ENCODE measurements at regions not wholly inside any gene's neighbourhood (a gene's known extent, or its start where the extent isn't known, plus 50 kb on each side); places are given as distances from the start of the nearest gene placed in this dataset.
"Not testable (repeated sequence)": the region's sequence is repeated elsewhere in the genome, so short reads cannot be mapped to it uniquely, and the experiment has no call there.

DNA sequence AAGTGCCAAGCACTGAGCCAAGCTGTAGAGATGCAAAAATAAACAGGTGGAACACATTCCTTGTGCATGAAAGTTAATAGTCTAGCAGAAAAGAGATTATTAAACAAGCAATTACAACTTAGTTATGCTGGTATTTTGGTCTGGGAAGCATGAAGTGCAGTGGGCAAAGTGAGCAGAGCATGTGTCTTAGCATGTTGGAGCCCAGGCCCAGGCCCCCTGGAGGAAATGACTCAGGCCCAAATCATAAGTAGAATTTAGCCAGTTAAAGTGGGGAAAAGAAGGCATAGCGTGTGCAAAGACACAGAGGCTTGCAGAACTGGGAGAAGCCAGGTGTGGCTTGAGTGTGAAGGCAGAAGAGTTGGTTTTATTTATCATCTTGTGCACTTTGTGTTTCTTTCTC is 163.8 kb upstream of the ATP11B start:
- DNase-seq (ENCODE audit: low read depth) = no peak

DNA sequence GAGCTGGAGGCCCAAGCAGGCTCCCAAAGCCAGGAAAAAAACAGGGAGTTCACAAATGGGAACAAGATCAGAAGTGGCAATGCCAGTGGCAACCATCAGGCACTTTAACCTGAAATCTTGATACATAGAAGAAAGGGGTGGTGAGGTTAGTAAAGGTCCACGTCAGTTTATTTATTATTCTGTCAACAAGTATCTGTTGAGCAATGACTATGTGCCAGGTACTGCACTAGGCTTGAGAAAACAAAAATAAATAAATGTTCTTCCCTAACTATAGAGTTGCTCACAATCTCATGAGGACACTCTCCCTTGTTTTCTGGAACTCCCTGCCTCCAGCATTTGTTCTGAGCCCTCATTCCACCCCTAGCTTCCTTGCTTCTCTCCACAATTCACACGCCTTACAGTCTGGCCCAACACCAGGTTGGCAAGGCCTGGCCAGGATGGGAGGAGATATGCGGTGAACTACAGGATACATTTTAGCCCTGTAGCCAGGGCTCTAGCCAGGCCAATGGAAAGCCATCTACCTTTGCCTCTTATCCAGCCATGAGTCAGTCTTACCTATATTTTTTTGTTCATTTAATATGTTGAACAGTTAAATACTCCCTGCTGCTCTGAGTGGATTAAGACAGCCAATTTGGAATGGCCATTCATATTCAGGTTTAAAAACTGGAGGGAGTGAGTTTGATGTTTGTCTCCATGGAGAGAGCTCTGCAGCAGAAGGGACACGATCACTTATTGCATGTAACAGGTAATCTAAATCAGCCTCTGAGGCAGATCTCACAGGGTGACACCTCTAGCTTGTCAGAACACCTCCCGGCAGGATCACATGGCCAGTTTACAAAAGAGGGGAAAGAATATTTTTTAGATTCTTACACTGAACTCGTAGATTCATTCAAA is 161.9 kb upstream of the ATP11B start:
- no peak for DNase-seq (ENCODE audit: low read depth)

DNA sequence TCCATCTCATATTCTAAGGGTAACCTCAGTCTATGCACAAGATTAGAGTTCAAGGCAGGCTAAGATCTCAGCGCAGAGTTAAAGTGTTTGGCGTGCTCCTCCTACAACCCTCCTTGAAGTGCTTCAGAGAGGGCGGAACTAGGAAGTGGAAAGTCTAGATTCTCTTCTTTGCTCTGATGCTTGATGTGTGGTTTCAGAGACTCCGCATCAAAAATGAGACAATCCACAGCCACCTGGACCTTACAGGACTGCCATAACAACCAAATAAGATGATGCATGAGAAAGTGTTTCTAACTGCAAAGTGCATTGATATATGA is 161.3 kb upstream of the ATP11B start:
- no peak for DNase-seq (ENCODE audit: low read depth)

DNA sequence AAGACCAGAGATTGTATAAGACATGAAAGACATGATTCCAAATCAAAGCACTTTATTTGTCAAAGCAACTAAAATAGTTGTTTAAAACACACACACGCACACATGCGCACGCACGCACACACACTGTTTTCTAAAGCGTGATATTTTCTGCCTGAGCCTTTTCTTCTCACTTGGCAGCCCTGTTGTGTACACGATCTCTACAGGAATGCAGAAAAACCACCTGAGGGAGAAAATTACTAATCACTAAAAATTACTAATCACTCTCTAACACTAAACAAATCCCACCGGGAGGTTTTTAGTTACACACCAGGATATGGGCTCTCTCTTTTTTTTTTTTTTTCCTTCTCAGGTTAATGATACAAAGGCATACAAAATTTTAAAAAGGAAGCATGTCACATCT is 160.1 kb upstream of the ATP11B start:
- DNase-seq (ENCODE audit: low read depth) = no peak

DNA sequence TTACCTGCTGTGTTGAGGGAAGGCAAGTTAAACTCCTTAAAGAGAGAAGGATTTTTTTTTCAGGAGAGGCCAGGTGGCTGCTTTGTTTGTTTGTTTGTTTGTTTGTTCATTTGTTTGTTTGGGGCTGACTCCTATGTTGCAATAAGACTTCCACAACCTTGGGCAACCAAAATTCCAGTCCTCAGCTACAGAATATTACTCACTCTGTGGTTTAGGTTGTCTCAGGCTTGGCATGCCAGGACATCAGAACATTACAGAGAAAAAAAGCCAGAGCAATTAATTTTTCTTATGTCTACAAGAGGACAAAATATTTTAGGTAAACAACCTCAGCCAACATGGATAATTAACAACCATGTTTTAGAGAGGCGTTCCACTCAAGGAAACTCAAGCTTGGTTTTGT is 156.7 kb upstream of the ATP11B start:
- DNase-seq (ENCODE audit: low read depth) = no peak

DNA sequence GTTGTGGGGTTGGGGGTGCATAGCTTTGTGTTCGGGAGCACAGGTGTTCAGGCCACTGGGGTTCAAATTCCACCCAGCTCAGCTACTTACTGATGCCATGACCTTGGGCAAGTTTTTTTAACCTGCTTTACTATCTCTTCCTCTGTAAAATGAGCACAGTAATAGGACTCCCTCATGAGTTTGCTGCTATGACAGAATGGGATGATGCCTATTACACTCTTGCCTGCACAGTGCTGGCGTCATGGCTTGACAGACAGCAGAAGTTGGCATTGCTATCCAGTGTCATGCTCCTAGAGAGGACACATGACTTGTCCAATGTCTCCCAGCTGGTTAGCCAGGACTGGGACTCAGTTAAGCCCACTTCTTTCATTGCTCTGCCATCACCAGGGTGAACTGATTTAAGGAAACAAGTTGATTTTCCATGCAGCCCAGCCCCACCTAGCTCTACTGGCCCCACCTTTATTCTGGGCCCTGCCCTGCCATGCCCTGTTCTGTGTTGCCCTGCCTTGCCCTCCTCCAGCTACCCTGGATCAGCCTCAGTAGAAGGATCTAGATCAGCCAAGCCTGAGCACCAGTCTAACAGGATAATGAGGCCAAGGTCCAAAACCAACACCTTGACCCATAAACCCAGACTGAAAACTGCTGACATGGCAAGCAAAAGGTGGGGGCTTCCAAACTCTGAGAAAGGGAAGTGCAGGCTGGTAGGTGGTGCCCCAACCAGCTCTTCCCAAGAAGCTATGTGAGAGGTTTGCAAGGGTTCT is 155.8 kb upstream of the ATP11B start:
- no peak for DNase-seq (ENCODE audit: low read depth)

DNA sequence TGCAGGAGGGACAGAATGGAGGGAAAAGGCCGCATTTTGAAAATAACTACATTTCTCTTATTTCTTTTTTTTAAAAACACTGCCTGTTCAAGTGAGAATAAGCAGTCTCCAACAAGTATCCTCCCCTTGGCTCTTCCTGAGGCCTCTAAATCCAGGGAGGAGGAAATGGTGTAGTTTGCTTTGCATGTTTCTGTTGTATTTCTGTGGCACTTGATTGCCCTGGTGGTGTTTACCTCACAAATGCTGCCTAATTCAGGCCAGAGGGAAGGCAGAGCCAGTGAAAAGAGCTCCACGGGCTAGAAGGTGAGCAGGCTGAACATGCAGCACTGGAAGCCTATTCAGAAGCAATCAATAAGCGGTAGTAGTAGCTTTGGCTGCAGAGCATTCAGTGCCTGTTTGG is 149.3 kb upstream of the ATP11B start:
- DNase-seq (ENCODE audit: low read depth) = no peak

DNA sequence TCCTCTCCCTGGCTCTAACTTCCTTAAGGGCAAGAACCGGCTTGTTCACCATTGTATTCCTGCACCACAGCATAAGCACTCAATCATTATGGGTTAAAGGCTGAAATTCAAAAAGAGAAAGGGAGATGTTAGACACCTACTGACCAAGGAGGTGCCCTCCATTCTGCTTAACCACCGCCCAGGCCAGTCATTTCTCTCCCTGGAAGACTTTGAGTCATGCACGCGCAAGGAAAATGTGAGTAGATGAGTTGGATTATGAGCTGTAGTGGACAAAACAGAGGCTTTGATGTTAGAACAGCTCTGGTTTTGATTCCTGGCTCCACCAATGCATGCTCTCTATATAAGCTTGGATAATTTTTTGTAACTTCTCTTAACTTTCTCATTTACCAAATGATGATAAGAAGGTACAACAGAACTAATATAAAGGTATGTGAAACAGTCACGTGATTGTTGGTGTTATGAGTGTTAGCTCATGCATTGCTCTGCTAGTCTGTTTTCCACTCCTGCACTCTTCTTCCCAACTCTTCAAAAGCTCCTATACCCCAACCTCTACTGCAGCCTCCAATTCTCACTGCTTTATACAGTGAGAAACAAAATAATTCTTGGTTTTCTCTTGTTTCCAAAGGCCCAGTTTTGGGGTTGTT is 148.4 kb upstream of the ATP11B start:
- no peak for DNase-seq (ENCODE audit: low read depth)

DNA sequence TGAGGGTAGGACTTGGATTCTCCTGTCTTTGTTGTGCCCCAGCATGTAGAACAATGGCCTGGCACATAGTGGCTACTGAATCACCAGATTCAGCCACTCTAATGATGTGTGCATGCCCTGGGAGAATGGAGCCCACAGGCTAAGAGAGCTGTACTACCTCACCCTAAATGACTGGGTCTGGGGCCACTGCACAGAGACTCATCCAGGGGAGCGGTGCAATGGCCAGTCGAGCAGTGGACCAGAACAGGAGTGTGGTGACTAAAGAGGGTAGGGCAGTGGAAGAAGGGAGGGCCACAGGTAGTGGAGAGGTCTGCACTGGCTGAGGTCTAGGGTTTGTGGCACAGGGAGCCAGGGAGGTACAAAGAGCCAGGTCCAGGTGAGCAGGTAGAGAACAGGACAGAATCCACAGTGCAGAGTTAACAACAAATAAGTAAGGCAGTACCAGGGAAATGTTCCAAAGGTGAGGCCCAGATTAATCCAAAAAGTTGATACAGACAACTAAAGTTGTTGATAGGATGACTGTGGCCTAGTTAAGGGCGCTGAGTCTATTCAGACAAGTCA is 142.7 kb upstream of the ATP11B start:
- no peak for DNase-seq (ENCODE audit: low read depth)

DNA sequence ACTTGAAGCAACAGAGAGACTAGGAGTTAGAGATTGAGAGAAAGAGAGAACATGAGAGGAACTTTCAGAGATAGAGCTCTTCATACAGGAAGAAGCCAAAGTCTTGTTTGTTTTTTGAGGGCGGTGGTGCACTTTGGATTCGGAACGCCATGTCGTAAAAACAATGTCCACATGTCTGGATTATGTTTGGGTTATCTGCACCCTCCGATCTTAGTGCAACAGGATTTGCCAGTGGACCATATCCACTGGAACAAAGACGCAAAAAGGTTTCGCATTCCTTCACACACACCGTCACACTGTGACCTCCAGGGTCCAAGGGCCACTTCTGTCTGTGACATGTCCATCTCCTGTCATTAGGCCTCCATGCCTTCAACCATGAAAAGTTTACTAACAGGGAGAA is 141.8 kb upstream of the ATP11B start:
- no peak for DNase-seq (ENCODE audit: low read depth)

DNA sequence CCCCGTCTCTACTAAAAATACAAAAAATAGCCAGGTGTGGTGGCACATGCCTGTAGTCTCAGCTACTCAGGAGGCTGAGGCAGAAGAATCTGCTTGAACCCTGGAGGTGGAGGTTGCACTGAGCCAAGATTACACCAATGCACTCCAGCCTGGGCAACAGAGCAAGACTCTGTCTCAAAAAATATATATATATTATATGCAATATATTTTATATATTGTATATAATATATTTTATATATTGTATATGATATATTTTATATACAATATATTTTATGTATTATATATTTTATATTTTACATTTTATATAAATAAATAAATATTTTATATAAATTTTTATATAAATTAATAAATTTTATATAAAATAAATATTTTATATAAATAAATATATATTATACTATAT is 140.2 kb upstream of the ATP11B start:
- DNase-seq (ENCODE audit: low read depth) = not testable (repeated sequence)

DNA sequence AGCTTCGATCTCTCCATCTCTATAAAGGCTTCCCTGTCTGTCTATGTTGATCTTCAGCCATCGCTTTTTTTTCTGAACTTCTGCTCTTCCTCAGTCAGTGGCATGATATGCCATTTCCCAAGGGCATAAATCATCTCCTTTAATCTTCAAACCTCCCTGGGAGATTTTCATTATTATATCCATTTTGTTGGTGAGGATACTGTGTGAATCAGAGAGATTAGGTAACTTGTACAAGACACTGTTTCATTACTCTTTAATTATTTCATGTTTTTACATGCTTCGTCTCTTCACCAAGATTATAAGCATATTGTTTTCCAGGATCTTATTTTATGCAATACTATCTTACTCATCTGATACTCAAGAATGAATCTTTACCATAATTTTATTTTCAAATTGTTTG is 124.8 kb upstream of the ATP11B start:
- no peak for DNase-seq (ENCODE audit: low read depth)

DNA sequence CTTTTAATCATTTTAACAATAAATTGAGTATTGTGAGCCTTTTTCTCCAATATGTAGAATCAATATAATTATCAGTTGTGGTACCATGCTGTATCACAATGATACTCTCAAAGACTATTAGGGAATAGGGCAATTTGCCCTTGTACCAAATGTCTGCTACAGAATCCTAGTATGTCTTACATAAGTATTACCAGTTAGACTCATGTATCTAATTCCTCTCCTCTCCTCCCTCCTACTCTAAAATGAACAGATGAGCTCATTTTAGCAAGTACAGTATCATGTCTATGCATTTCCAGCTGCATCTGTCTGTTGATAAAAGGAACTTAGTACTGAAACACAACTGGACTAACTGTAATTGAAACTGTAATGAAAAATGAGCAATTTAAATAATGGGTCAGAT is 124.3 kb upstream of the ATP11B start:
- no peak for DNase-seq (ENCODE audit: low read depth)

DNA sequence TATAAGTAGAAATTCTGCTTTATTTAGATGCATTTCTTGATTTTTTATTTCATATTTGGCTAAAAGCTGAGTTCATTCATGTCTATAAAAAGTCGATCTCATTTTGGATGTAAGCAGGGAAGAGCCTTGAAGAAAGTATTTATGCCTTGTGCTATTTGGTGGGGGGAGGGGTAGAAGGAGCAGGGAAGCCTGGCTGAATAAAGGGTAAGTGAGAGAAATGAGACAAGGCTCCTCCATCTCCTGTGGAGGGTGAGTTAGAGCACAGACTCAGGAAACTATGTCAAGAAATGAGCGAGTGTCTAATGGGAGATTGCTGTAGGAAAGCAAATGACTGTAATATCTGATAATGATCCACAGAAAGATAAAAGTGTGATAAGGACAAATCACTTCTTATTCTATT is 121.8 kb upstream of the ATP11B start:
- DNase-seq (ENCODE audit: low read depth) = no peak

DNA sequence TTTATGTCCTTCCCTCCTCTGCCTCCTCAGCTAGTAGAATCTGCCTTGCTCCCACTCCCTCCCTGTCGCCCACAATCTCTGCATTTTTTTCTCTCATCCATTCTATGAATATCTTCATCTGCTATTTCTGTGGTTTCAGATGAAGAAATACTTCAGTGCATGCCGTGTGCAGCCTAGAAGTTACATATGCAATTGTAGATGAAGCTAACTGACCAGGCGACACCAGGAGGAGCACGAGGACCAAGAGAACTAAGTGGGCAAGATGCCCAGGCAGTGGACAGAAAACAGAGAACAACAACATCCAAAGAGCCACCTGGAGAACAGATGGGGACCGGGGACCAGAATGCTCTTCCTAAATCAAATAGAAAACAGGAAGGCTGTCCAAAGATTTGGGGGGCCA is 121.4 kb upstream of the ATP11B start:
- no peak for DNase-seq (ENCODE audit: low read depth)

DNA sequence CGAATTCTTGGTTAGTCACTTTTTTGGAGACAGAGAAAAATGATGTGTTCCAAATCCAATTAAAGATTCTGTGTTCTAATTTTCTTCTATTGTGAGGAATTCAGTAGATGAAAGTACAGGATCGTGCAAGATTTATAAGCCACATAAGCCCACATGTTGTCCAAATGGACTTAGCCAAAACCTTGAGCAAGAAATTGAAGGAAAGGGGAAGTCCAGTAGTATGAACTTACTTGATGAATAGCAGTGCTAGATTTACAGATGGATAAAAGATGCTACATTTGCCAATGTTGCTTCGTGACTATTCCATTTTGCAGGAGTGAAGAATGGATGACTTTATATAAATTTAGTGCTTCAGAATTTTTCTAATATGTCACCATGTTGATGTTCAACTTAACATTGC is 120.0 kb upstream of the ATP11B start:
- DNase-seq (ENCODE audit: low read depth) = no peak

DNA sequence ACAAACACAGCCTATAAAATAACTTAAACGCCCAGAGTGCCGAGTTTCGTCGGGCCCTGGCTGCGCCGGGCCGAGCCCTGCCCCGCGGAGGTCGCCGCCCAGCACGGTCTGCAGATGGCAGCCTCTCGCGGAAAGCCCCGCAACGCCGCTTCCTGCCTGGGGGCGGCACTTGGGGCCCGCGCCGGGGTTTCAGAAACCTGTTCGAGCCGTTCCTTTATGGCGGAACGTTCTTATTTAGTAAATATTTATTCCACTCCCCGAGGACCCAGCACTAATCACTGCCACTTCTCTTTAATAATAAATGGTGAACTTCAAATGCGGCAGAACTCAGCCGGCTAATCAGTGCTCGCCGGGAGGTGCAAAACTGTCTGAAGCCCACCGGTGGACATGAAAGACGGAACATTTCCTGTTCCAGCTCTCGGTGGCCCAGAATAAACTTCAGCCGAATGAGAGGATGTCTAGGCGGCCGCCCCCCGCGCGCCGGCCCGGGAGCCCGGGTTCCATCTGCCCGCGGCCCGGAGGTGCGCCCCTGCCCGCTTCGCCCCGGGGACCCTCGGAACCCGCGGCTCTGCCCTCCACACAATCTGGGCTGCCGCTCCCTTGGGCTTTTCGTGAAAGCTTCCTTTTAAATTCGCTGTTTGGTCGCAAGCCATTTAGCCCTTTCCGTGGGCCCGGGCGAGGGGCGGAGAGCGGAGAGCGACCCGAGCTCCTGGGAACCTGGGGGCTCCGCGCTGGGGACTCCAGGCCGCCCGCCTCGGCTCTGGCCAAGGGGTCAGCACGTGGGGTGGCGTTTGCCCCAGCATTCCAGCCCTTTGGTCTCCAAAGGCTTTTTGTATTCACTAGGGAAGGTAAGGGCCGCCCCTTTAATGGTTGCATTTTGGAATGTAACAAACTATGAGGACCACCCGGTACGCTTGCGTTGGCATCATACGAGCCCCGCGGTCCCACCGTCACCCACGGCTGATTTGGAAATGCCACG is 110.8 kb upstream of the ATP11B start:
- DNase-seq (ENCODE audit: low read depth) = peak; percentile 5

DNA sequence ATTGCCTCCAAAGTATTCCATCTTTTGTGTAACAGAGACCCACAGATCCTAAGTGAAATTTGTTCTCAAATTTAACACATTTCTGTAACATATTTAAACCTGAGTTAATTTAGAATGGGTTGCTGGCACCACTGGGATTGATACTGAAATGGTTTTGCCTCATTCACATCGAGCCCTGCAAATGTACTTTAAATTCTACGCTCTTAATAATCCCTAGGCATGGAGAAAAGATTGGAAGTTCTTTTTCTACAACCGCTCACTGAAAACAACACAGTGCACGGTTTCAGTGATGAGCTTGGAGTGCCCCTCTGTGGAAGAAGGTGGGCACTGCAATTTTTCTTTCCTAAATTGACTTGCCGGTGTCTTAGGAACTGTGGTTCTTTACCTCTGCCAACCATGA is 109.9 kb upstream of the ATP11B start:
- peak; percentile 50 for DNase-seq (ENCODE audit: low read depth)

DNA sequence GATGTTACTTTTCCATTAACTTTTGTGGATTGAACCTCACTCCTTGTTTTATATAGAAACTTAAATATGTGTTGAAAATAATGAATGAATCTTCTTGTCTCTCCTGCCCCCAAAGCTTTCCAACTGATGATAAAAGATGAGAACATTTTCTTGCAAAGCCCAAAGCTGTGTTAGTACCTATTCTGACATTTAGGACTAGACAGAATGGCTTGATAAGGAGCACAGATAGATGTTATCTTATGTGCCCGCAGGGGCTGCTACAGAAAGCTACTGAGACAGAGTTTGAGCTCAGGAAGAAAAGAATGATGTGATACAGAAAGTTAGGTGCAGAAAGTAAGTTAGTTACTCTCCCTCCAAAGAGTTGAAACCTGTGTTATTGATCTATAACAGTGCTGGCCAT is 109.4 kb upstream of the ATP11B start:
- DNase-seq (ENCODE audit: low read depth) = no peak

DNA sequence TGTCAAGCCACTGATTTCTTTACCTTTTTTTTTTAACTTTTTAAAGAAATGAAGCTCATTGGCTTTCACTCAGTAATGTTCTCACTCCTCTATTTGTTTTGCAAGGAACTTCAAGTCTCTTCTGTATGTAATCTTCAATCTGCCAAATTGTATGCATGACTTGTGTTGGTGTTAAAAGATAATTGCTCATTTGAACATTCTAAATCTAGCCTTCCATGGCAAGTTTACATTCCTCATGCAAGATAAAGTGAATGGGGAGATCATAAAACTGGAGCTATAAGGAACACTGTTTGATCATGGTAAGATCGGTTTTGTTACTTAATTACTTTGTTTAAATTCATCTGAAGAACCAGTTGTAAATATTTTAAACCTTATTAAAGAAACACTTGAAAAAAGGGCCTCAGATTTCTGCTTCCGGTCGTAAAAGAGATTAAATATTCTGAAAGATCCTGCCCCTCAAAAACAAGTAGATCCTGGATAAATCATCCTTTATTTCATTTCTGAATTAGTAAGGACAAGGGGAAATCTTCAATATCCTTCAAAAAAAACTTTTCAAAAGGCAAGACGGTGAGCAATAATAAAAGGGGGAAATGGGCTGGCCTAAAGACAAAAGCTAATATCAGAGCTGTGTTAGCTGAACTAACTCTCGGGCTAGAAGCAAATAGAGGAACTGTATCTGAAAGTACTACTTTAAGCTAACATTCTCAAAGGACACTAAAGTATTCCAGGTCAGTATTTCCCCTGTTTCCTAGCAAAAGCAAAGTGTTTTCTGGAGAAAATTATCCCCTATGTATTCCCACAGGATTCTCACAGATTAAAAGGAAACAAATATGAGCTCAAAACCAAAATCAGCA is 107.0 kb upstream of the ATP11B start:
- DNase-seq (ENCODE audit: low read depth) = no peak

DNA sequence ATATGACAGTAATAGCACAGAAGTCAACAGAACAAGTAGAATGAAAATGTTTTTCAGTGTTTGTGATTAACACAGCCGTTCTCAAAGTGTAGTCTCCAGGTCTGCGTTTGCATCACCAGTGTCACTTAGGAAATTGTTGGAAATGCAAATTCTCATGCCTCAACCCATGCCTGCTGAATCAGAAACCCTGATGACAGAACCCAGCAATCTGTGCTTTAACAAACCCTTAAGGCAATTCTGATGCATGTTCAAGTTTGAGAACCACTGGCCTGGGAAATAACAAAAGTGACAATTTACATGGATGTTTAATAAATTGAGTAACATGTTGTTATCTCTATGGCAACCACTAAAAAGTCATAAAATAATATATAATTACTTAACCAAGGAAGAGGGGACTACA is 103.1 kb upstream of the ATP11B start:
- no peak for DNase-seq (ENCODE audit: low read depth)

All from fibroblast of gingiva (primary cell).